ENCODE measurements at regions not wholly inside any gene's neighbourhood (a gene's known extent, or its start where the extent isn't known, plus 50 kb on each side); places are given as distances from the start of the nearest gene placed in this dataset.
A peak's percentile ranks its signal among the peaks of the same experiment; 100 is the strongest.

GRCh38 chr13:80475718-80476117 is 134.8 kb upstream of the SPRY2 start:
- TF ChIP-seq, protein P1, sequence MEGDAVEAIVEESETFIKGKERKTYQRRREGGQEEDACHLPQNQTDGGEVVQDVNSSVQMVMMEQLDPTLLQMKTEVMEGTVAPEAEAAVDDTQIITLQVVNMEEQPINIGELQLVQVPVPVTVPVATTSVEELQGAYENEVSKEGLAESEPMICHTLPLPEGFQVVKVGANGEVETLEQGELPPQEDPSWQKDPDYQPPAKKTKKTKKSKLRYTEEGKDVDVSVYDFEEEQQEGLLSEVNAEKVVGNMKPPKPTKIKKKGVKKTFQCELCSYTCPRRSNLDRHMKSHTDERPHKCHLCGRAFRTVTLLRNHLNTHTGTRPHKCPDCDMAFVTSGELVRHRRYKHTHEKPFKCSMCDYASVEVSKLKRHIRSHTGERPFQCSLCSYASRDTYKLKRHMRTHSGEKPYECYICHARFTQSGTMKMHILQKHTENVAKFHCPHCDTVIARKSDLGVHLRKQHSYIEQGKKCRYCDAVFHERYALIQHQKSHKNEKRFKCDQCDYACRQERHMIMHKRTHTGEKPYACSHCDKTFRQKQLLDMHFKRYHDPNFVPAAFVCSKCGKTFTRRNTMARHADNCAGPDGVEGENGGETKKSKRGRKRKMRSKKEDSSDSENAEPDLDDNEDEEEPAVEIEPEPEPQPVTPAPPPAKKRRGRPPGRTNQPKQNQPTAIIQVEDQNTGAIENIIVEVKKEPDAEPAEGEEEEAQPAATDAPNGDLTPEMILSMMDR (IDR thresholded peaks at IDR 0.05) = no peak
- no peak for DNase-seq
- no peak for ATAC-seq
- no peak overlapping the region for H3K4me3 ChIP-seq
- intact Hi-C loops (cut with DNase I, micrococcal nuclease) = no loop called here
- H3K4me1 ChIP-seq (ENCODE audit: low read depth) = no peaks in the 10 kb centered on the region
- no peaks in the 10 kb centered on the region for H3K9me3 ChIP-seq
- no peaks in the 10 kb centered on the region for H3K36me3 ChIP-seq (ENCODE audit: low read depth)

DNA sequence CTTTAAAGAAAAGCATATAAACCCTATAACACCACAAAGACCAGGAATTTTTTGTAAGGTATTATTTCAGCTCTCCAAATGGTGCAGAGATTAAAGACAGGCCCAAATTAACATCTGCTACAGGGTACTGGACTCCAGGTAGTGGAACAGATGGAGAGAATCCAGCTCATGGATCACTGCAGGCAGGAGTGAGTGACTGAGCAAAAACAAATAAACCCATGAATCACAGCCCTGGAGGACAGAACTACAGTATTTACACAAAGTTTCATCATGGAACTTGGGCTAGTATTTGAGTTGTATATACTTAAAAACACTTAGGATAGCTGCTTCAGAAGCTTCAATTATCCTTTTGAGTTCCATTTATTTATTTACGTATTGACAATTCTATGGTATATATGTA is 132.8 kb upstream of the SPRY2 start:
- TF ChIP-seq, protein P1 (IDR thresholded peaks at IDR 0.05) = no peak
- Histone ChIP-seq H3K36me3 (ENCODE audit: low read depth) (no peaks in the 10 kb centered on the region), H3K4me1 (ENCODE audit: low read depth) (no peaks in the 10 kb centered on the region), H3K9me3 (no peaks in the 10 kb centered on the region), H3K4me3 (no peak overlapping the region)
- peak; percentile 21 for ATAC-seq
- intact Hi-C loops (cut with DNase I, micrococcal nuclease) = no loop called here
- DNase-seq = no peak

DNA sequence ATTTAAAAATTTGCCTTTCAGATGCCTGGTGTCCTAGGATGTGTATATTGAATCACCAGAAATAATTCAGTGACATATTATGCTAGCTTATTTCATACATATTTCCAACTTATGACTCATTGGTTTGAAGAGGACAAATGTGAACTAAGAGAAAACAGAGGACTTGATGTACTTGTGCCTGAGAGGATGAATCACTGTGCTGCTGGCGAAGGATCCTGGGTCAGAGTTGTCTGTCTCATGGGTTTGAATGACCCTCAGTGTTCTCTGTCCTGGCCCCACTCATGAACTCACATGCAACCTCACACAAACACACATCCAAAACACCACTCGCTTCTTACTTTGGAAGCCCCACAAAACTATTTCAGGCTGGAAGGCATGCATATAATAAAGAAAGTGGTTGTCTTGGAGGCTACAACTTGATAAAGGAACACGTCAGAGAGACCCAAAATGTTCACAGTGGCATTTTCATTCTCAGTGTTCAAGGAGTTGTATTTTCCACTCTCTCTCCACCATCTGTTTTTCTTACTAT is 129.0 kb upstream of the SPRY2 start:
- Histone ChIP-seq H3K36me3 (ENCODE audit: low read depth) (no peaks in the 10 kb centered on the region), H3K9me3 (no peaks in the 10 kb centered on the region), H3K4me1 (ENCODE audit: low read depth) (no peaks in the 10 kb centered on the region), H3K4me3 (no peak overlapping the region)
- intact Hi-C loops (cut with DNase I, micrococcal nuclease) = no loop called here
- TF ChIP-seq, protein P1 (IDR thresholded peaks at IDR 0.05) = no peak
- peak in 2 of 3 donors; percentile 17 to 44 for DNase-seq
- ATAC-seq = peak; percentile 70

DNA sequence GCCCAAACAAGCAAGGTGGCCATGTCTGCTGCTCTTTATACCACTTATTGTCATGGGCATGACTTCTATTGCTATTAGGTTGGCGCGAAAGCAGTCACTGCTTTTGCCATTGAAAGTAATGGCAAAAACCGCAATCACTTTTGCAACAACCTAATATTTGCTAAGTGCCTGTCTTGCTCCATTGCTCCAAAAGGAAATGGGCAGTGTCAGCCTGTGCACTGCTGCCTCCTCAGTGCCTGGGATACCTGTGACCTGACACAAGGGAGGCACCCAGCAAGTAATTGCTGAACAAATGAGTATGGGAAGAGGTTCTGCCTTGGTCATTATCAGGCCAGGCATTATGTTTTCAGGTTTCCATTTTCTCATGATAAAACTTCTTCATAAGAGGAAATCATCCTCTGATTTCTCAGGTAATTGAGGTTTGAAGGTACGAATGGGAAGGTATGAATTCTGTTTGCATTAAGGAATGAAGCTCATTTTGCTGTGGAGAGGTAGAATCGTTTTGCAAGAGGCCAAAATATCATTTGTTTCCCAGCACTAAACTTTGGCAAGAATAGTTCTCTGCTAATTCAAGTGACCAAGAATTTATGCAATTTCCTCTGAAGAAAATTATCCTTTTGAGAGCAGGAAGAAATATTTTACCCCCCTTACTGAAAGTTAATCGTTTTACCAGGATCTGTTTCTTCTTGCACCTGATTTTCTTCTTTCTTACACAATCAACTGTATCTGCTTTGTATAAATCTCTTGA is 128.4 kb upstream of the SPRY2 start:
- DNase-seq = no peak
- no peaks in the 10 kb centered on the region for H3K9me3 ChIP-seq
- H3K4me3 ChIP-seq = no peak overlapping the region
- intact Hi-C loops (cut with DNase I, micrococcal nuclease) = no loop called here
- H3K4me1 ChIP-seq (ENCODE audit: low read depth) = no peaks in the 10 kb centered on the region
- TF ChIP-seq, protein P1 (IDR thresholded peaks at IDR 0.05) = no peak
- ATAC-seq = no peak
- no peaks in the 10 kb centered on the region for H3K36me3 ChIP-seq (ENCODE audit: low read depth)

GRCh38 chr13:80465321-80465720 is 124.4 kb upstream of the SPRY2 start:
- DNase-seq (no peak), ATAC-seq (no peak)
- H3K4me3 ChIP-seq = no peak overlapping the region
- H3K4me1 ChIP-seq (ENCODE audit: low read depth) = no peaks in the 10 kb centered on the region
- no peaks in the 10 kb centered on the region for H3K9me3 ChIP-seq
- no peaks in the 10 kb centered on the region for H3K36me3 ChIP-seq (ENCODE audit: low read depth)
- intact Hi-C loops (cut with DNase I, micrococcal nuclease) = no loop called here
- TF ChIP-seq, protein P1 (IDR thresholded peaks at IDR 0.05) = no peak

Data from mucosa of descending colon (tissue), 3 donors.